Mesenchymal stem cell (in vitro differentiated cells and primary cell): ENCODE measurements at regions not wholly inside any gene's neighbourhood (a gene's known extent, or its start where the extent isn't known, plus 50 kb on each side); places are given as distances from the start of the nearest gene placed in this dataset.

ENCODE experiments used
- DNase-seq: peaks from one replicate; pipeline ENCODE4 v3.0.0-alpha.2; 2013
- H2AFZ ChIP-seq: one replicate; pipeline ENCODE4 v1.6.1; 2013; ENCODE audit warnings: low read depth, mild to moderate bottlenecking, control low read depth, inconsistent platforms, low read length, moderate library complexity
- H2AK5ac ChIP-seq: 2 replicates; pipeline ENCODE4 v1.6.1; 2013; ENCODE audit warnings: low read length, moderate library complexity, mild to moderate bottlenecking, inconsistent platforms; ENCODE audit not compliant: severe bottlenecking
- H2BK120ac ChIP-seq: one replicate; pipeline ENCODE4 v1.6.1; 2013; ENCODE audit warnings: low read depth, mild to moderate bottlenecking, inconsistent platforms, low read length, moderate library complexity
- H2BK12ac ChIP-seq, 2 experiments: one replicate each; pipeline ENCODE4 v1.6.1; 2013; ENCODE audit warnings: inconsistent platforms in 2 of 2, low read length in 2 of 2, mild to moderate bottlenecking in 2 of 2, moderate library complexity in 2 of 2, control low read depth in 1 of 2
- H2BK15ac ChIP-seq: one replicate; pipeline ENCODE4 v1.6.1; 2013; ENCODE audit warnings: mild to moderate bottlenecking, low read depth, inconsistent platforms; ENCODE audit not compliant: poor library complexity, severe bottlenecking
- H2BK5ac ChIP-seq: 2 replicates; pipeline ENCODE4 v1.6.1; 2013; ENCODE audit warnings: low read depth, mild to moderate bottlenecking, low read length, control low read depth, inconsistent platforms; ENCODE audit not compliant: poor library complexity, severe bottlenecking
- H3K14ac ChIP-seq, 2 experiments: one replicate each; pipeline ENCODE4 v1.6.1; 2013; ENCODE audit warnings: inconsistent platforms in 2 of 2, low read length in 2 of 2, control low read depth in 1 of 2, mild to moderate bottlenecking in 1 of 2, moderate library complexity in 1 of 2
- H3K18ac ChIP-seq, 2 experiments: one replicate each; pipeline ENCODE4 v1.6.1; 2013; ENCODE audit warnings: inconsistent platforms in 2 of 2, low read length in 2 of 2, control low read depth in 1 of 2, low read depth in 1 of 2, mild to moderate bottlenecking in 1 of 2
- H3K23ac ChIP-seq, 2 experiments: one replicate each; pipeline ENCODE4 v1.6.1; 2013; ENCODE audit warnings: inconsistent platforms in 2 of 2, low read length in 2 of 2, mild to moderate bottlenecking in 2 of 2, moderate library complexity in 2 of 2, control low read depth in 1 of 2
- H3K27ac ChIP-seq: 2 replicates; pipeline ENCODE4 v1.5.1; 2013; ENCODE audit warnings: mild to moderate bottlenecking, moderate library complexity, low read length, control low read depth, inconsistent platforms; ENCODE audit not compliant: poor library complexity, severe bottlenecking
- H3K27me3 ChIP-seq, 2 experiments: 2 replicates each; pipeline versions ENCODE4 v1.6.1 to v1.7.0; 2013; ENCODE audit warnings: low read length in 2 of 2, mild to moderate bottlenecking in 2 of 2, moderate library complexity in 2 of 2, control low read depth in 1 of 2, inconsistent platforms in 1 of 2; ENCODE audit not compliant: control insufficient read depth in 1 of 2, insufficient read depth in 1 of 2
- H3K36me3 ChIP-seq, 2 experiments: 2 replicates each; pipeline versions ENCODE4 v1.6.1 to v1.7.0; 2013; ENCODE audit warnings: low read length in 2 of 2, control low read depth in 1 of 2, inconsistent platforms in 1 of 2, low read depth in 1 of 2, mild to moderate bottlenecking in 1 of 2; ENCODE audit not compliant: insufficient read depth in 2 of 2, control insufficient read depth in 1 of 2
- H3K4ac ChIP-seq, 2 experiments: one replicate each; pipeline ENCODE4 v1.6.1; 2013; ENCODE audit warnings: inconsistent platforms in 2 of 2, low read length in 2 of 2, mild to moderate bottlenecking in 2 of 2, moderate library complexity in 2 of 2, control low read depth in 1 of 2, low read depth in 1 of 2
- H3K4me1 ChIP-seq: 2 replicates; pipeline ENCODE4 v1.6.1; 2013; ENCODE audit warnings: low read depth, low read length, control low read depth; ENCODE audit not compliant: control insufficient read depth, insufficient read depth
- H3K4me2 ChIP-seq: 2 replicates; pipeline ENCODE4 v1.6.1; 2013; ENCODE audit warnings: low read length, mild to moderate bottlenecking, inconsistent platforms; ENCODE audit not compliant: poor library complexity, severe bottlenecking
- H3K4me3 ChIP-seq, 2 experiments: 2 replicates each; pipeline versions ENCODE4 v1.5.1 to v1.7.0; 2013; ENCODE audit warnings: low read length in 2 of 2, mild to moderate bottlenecking in 2 of 2, control low read depth in 1 of 2, low read depth in 1 of 2; ENCODE audit not compliant: insufficient read depth in 1 of 2
- H3K79me1 ChIP-seq: replicated peaks from 2 replicates; pipeline ENCODE4 v1.6.1; 2013; ENCODE audit warnings: mild to moderate bottlenecking, control low read depth, low read length, inconsistent platforms; ENCODE audit not compliant: poor library complexity, severe bottlenecking
- H3K9ac ChIP-seq: 2 replicates; pipeline ENCODE4 v1.7.0; 2013; ENCODE audit warnings: mild to moderate bottlenecking, low read length, moderate library complexity
- H3K9me3 ChIP-seq: 2 replicates; pipeline ENCODE4 v1.7.0; 2013; ENCODE audit warnings: mild to moderate bottlenecking, low read length; ENCODE audit not compliant: control insufficient read depth
- H4K8ac ChIP-seq: one replicate; pipeline ENCODE4 v1.6.1; 2013; ENCODE audit warnings: inconsistent platforms, mild to moderate bottlenecking, low read length, moderate library complexity
- H4K91ac ChIP-seq: one replicate; pipeline ENCODE4 v1.6.1; 2013; ENCODE audit warnings: mild to moderate bottlenecking, low read length, inconsistent platforms
- WGBS: methylation state at CpG from one replicate; pipeline ENCODE4 v1.1.7; 2013; ENCODE audit warnings: mixed read lengths; 5-methylcytosine and 5-hydroxymethylcytosine counted together

GRCh38 chr2:122636097-122636496 lies 880.6 kb downstream of the TSN start:
- Histone ChIP-seq H3K4ac (no peak overlapping the region), H3K27me3 (no peaks in the 10 kb centered on the region), H2BK12ac (no peak overlapping the region), H3K79me1 (no peaks in the 10 kb centered on the region), H4K91ac (no peak overlapping the region), H3K36me3 (no peaks in the 10 kb centered on the region), H3K27ac (no peak overlapping the region), H2BK15ac (no peak overlapping the region), H4K8ac (no peak overlapping the region), H2AFZ (no peak overlapping the region), H2AK5ac (no peak overlapping the region), H3K18ac (no peak overlapping the region), H3K4me2 (no peak overlapping the region), H3K14ac (no peak overlapping the region), H3K4me1 (no peaks in the 10 kb centered on the region), H3K4me3 (no peak overlapping the region), H2BK5ac (no peak overlapping the region), H3K9me3 (no peaks in the 10 kb centered on the region), H3K23ac (no peak overlapping the region), H2BK120ac (no peak overlapping the region), H3K9ac (peak overlapping the region; percentile 25)
- DNase-seq: peak; percentile 46

GRCh38 chr2:122639176-122639575 lies 883.7 kb downstream of the TSN start:
- no peak overlapping the region for H4K8ac ChIP-seq
- DNase-seq: no peak
- no peaks in the 10 kb centered on the region for H3K9me3 ChIP-seq
- H3K4me1 ChIP-seq: no peaks in the 10 kb centered on the region
- H2AFZ ChIP-seq: no peak overlapping the region
- no peak overlapping the region for H2BK120ac ChIP-seq
- no peak overlapping the region for H3K23ac ChIP-seq
- H3K27ac ChIP-seq: no peak overlapping the region
- H3K4ac ChIP-seq: no peak overlapping the region
- H3K4me3 ChIP-seq: no peak overlapping the region
- H3K36me3 ChIP-seq: no peaks in the 10 kb centered on the region
- no peak overlapping the region for H3K18ac ChIP-seq
- no peak overlapping the region for H2BK5ac ChIP-seq
- H4K91ac ChIP-seq: no peak overlapping the region
- H3K9ac ChIP-seq: no peak overlapping the region
- no peaks in the 10 kb centered on the region for H3K79me1 ChIP-seq
- H3K4me2 ChIP-seq: no peak overlapping the region
- H2BK15ac ChIP-seq: no peak overlapping the region
- no peak overlapping the region for H3K14ac ChIP-seq
- no peak overlapping the region for H2BK12ac ChIP-seq
- no peaks in the 10 kb centered on the region for H3K27me3 ChIP-seq
- H2AK5ac ChIP-seq: no peak overlapping the region
- WGBS: 96% methylated on average over 4 of the region's 4 CpGs

- Histone ChIP-seq H3K4me3 (no peak overlapping the region), H3K4me1 (no peaks in the 10 kb centered on the region), H4K8ac (no peak overlapping the region), H3K27ac (no peak overlapping the region), H2BK120ac (no peak overlapping the region), H2AFZ (no peak overlapping the region), H2BK5ac (no peak overlapping the region), H2BK12ac (no peak overlapping the region), H3K9me3 (no peaks in the 10 kb centered on the region), H3K14ac (no peak overlapping the region), H4K91ac (no peak overlapping the region), H3K4ac (no peak overlapping the region), H3K79me1 (no peaks in the 10 kb centered on the region), H3K9ac (no peak overlapping the region), H2AK5ac (no peak overlapping the region), H2BK15ac (no peak overlapping the region), H3K18ac (peak overlapping the region; percentile 43 to 51), H3K4me2 (no peak overlapping the region), H3K23ac (no peak overlapping the region), H3K27me3 (no peaks in the 10 kb centered on the region), H3K36me3 (no peaks in the 10 kb centered on the region)
- WGBS: 71% methylated on average over 2 of the region's 2 CpGs
- DNase-seq: no peak
These were observed 884.3 kb downstream of the TSN start for GRCh38 chr2:122639711-122640110.

- H3K79me1 ChIP-seq: no peaks in the 10 kb centered on the region
- no peak overlapping the region for H3K4me3 ChIP-seq
- H3K27ac ChIP-seq: no peak overlapping the region
- no peak overlapping the region for H3K4me2 ChIP-seq
- no CpG with 5 or more reads among the region's 1 CpG for WGBS
- H3K27me3 ChIP-seq: no peaks in the 10 kb centered on the region
- no peak overlapping the region for H3K23ac ChIP-seq
- H2BK15ac ChIP-seq: no peak overlapping the region
- H2AK5ac ChIP-seq: no peak overlapping the region
- H2BK12ac ChIP-seq: no peak overlapping the region
- no peaks in the 10 kb centered on the region for H3K4me1 ChIP-seq
- H3K18ac ChIP-seq: no peak overlapping the region
- no peaks in the 10 kb centered on the region for H3K36me3 ChIP-seq
- no peaks in the 10 kb centered on the region for H3K9me3 ChIP-seq
- H3K9ac ChIP-seq: peak overlapping the region; percentile 71
- H3K14ac ChIP-seq: no peak overlapping the region
- H2AFZ ChIP-seq: no peak overlapping the region
- H2BK5ac ChIP-seq: no peak overlapping the region
- H3K4ac ChIP-seq: no peak overlapping the region
- H4K8ac ChIP-seq: no peak overlapping the region
- no peak overlapping the region for H2BK120ac ChIP-seq
- peak; percentile 86 for DNase-seq
- H4K91ac ChIP-seq: no peak overlapping the region
These were observed 888.4 kb downstream of the TSN start for GRCh38 chr2:122643725-122644329.
